ENCODE measurements at regions not wholly inside any gene's neighbourhood (a gene's known extent, or its start where the extent isn't known, plus 50 kb on each side); places are given as distances from the start of the nearest gene placed in this dataset.

GRCh38 chr16:52247737-52248136, 299.2 kb downstream of the TOX3 start:
- no peak for ATAC-seq (ENCODE audit: insufficient number of reproducible peaks, low FRiP score, low read depth)
- no peaks in the 10 kb centered on the region for H3K36me3 ChIP-seq
- no peak overlapping the region for H3K4me3 ChIP-seq
- no peaks in the 10 kb centered on the region for H3K4me1 ChIP-seq (ENCODE audit: control insufficient read depth in 1 of 2, low read depth in 2 of 2)
- H3K9me3 ChIP-seq = peaks cover 3% of the 10 kb centered on the region
- no peak for TF ChIP-seq CTCF (IDR thresholded peaks at IDR 0.05)
- no peak overlapping the region for H3K27ac ChIP-seq
- H3K27me3 ChIP-seq (replicated peaks; ENCODE audit: insufficient read depth) = no peaks in the 10 kb centered on the region
- DNase-seq (ENCODE audit: low spot score) = no peak

- Histone ChIP-seq H3K4me1 (ENCODE audit: control insufficient read depth in 1 of 2, low read depth in 2 of 2) (no peaks in the 10 kb centered on the region), H3K27ac (no peak overlapping the region), H3K36me3 (no peaks in the 10 kb centered on the region), H3K9me3 (no peaks in the 10 kb centered on the region), H3K4me3 (no peak overlapping the region), H3K27me3 (replicated peaks; ENCODE audit: insufficient read depth) (no peaks in the 10 kb centered on the region)
- no peak for DNase-seq (ENCODE audit: low spot score)
- ATAC-seq (ENCODE audit: insufficient number of reproducible peaks, low FRiP score, low read depth) = no peak
- no peak for TF ChIP-seq CTCF (IDR thresholded peaks at IDR 0.05)
Measured at GRCh38 chr16:52238710-52239109, 308.2 kb downstream of the TOX3 start.

GRCh38 chr16:52237823-52238222, 309.1 kb downstream of the TOX3 start:
- TF ChIP-seq CTCF (IDR thresholded peaks at IDR 0.05) = no peak
- Histone ChIP-seq H3K4me1 (ENCODE audit: control insufficient read depth in 1 of 2, low read depth in 2 of 2) (no peaks in the 10 kb centered on the region), H3K9me3 (no peaks in the 10 kb centered on the region), H3K27me3 (replicated peaks; ENCODE audit: insufficient read depth) (no peaks in the 10 kb centered on the region), H3K27ac (no peak overlapping the region), H3K4me3 (no peak overlapping the region), H3K36me3 (no peaks in the 10 kb centered on the region)
- ATAC-seq (ENCODE audit: insufficient number of reproducible peaks, low FRiP score, low read depth) (no peak), DNase-seq (ENCODE audit: low spot score) (no peak)

- no peak for DNase-seq (ENCODE audit: low spot score)
- Histone ChIP-seq H3K9me3 (no peaks in the 10 kb centered on the region), H3K4me1 (ENCODE audit: control insufficient read depth in 1 of 2, low read depth in 2 of 2) (no peaks in the 10 kb centered on the region), H3K27ac (no peak overlapping the region), H3K27me3 (replicated peaks; ENCODE audit: insufficient read depth) (no peaks in the 10 kb centered on the region), H3K4me3 (no peak overlapping the region), H3K36me3 (no peaks in the 10 kb centered on the region)
- ATAC-seq (ENCODE audit: insufficient number of reproducible peaks, low FRiP score, low read depth) = no peak
- TF ChIP-seq CTCF (IDR thresholded peaks at IDR 0.05) = no peak
Measured at GRCh38 chr16:52235186-52235585, 311.8 kb downstream of the TOX3 start.

- H3K27ac ChIP-seq = no peak overlapping the region
- no peaks in the 10 kb centered on the region for H3K4me1 ChIP-seq (ENCODE audit: control insufficient read depth in 1 of 2, low read depth in 2 of 2)
- no peaks in the 10 kb centered on the region for H3K9me3 ChIP-seq
- no peak for ATAC-seq (ENCODE audit: insufficient number of reproducible peaks, low FRiP score, low read depth)
- H3K36me3 ChIP-seq = no peaks in the 10 kb centered on the region
- no peaks in the 10 kb centered on the region for H3K27me3 ChIP-seq (replicated peaks; ENCODE audit: insufficient read depth)
- no peak overlapping the region for H3K4me3 ChIP-seq
- no peak for TF ChIP-seq CTCF (IDR thresholded peaks at IDR 0.05)
- DNase-seq (ENCODE audit: low spot score) = no peak
Measured at GRCh38 chr16:52234626-52235025, 312.3 kb downstream of the TOX3 start.

Data from thoracic aorta (tissue), 2 donors.